AG09319 (cell line): ENCODE measurements at regions not wholly inside any gene's neighbourhood (a gene's known extent, or its start where the extent isn't known, plus 50 kb on each side); places are given as distances from the start of the nearest gene placed in this dataset.

Experiments
- DNase-seq: peaks from one replicate; pipeline ENCODE4 v3.0.0-alpha.2; 2010; ENCODE audit warnings: low read depth; ENCODE audit errors: extremely low read depth
- TF ChIP-seq, protein P1 (sequence below): IDR thresholded peaks from 2 replicates; pipeline ENCODE4 v1.5.1; 2011; ENCODE audit warnings: low read depth, mild to moderate bottlenecking, inconsistent platforms, low read length, moderate library complexity

DNA sequence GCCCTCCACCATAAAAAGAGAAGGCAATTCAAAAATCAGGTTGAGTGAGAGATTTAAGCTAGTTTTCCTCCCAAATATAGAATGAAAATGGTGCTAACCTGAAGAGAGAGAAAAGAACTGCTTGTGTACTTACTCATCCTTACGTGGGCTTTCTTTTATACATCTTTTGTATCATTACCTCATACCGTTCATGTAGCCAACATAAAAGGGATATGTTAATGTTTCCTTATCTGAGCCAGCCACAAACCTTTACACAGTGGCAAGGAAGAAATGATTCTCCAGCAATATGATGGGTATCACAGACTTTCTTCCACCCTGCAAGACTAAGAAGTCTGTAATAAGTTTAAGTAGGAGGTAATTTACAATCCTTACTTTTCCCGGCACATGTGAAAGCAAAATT lies 600.8 kb upstream of the ZNF385D start:
- no peak for DNase-seq
- TF ChIP-seq, protein P1, sequence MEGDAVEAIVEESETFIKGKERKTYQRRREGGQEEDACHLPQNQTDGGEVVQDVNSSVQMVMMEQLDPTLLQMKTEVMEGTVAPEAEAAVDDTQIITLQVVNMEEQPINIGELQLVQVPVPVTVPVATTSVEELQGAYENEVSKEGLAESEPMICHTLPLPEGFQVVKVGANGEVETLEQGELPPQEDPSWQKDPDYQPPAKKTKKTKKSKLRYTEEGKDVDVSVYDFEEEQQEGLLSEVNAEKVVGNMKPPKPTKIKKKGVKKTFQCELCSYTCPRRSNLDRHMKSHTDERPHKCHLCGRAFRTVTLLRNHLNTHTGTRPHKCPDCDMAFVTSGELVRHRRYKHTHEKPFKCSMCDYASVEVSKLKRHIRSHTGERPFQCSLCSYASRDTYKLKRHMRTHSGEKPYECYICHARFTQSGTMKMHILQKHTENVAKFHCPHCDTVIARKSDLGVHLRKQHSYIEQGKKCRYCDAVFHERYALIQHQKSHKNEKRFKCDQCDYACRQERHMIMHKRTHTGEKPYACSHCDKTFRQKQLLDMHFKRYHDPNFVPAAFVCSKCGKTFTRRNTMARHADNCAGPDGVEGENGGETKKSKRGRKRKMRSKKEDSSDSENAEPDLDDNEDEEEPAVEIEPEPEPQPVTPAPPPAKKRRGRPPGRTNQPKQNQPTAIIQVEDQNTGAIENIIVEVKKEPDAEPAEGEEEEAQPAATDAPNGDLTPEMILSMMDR, result no peak

DNA sequence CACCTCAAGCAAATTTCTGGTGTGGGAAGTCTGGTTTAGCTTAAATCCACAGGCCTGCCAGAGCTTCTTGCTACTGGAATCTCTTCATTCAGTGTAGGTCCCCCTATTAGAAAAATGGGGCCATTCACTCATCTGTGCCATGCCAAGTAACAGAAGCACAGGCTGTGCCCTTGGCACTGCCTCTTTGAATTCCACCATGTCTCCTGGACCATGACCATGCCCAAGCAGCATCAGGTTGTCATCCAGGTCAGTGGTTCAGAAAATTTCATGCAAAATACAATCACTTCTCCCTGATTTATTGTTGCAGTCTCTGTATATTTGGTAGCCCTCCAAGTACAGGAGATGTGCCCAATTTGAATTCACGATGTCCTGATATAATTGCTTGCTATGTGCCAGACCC lies 602.1 kb upstream of the ZNF385D start:
- TF ChIP-seq, protein P1, result no peak
- DNase-seq, result no peak

DNA sequence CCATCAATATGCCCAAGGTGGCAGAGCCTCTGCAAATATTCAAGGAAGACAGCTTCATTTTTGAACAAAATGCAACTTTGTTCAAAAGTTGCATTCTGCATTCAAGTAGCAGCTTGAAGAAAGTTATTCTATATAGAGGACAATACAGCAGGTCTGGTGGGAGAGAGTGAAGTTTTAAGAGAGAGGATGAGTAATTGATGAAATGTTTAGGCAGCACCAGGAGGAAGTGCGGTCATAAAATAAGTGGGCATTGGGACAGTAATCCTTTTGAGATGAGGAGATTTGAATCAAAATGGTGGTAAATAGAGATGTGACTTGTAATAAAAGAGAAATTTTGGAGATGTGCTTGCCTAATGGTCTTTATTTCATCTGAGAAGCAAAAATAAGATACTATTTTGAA lies 607.3 kb upstream of the ZNF385D start:
- TF ChIP-seq, protein P1, result no peak
- DNase-seq, result no peak

DNA sequence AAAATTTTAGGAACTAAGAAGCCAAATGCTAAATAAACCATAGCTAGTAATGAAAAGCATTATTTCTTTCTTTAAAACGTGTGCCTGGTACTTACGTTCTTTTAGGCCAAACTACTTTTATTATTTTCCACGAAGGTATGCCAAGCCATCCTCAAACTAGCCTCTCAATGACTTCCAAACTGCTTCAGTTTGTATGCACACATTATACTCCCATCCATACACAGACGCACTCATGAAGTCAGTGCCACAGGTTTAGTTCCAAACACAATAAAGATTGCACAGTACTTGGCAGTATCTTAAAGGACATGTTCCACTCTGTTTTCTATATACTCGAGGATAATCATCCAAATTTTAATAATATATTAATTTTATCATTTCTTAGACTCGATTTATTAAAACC lies 609.2 kb upstream of the ZNF385D start:
- DNase-seq, result no peak
- TF ChIP-seq, protein P1, result no peak

DNA sequence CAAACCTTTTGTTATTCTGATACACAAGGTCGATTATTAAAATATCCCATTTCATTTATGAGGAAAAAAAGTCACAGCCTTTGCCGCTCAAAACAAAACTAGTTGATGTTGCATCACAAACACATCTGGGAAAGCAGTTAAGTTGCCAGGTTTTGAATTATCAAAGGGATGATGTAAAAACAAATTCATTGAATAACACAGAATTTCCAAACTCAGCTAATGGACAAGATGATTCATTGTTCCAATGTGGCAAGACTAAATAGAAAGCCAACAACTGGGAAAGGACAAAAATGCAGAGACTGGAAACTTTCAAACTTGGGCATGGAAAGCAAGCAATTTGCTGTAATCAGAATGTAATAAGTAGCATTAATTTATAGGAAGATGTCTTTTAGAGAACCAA lies 610.0 kb upstream of the ZNF385D start:
- TF ChIP-seq, protein P1, result no peak
- DNase-seq, result no peak

DNA sequence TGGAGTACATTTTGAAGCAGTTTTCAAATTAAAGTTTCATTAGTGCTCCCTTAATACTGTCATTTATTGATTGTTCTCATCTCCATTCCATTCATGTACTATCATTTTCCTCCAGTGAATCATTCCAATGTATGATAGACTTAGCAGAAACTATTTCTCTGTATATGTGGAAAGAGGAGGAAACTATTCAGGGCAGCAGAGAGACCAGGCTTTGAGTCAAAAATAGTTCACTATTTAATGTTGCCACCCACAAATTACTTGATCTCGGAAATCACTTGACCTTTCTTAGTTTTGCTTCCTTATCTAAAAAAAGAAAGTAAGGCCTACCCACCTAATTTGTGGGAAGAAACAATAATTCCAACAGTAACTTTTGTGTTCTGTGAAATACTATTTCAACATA lies 610.5 kb upstream of the ZNF385D start:
- TF ChIP-seq, protein P1, result no peak

DNA sequence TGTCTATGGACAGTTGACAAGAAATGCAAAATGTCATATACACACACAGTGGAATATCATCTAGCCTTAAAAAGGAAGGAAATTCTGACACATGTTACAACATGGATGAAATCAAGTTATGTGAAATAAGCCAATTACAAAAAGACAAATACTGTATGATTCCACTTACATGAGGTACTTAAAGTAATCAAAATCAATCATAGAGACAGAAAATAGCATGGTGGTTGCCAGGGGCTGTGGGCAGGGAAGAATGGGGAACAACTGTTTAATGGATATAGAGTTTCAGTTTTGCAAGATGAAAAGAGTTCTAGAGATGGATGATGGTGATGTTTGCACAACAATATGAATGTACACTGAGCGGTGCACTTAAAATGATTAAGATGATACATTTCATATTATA lies 613.8 kb upstream of the ZNF385D start:
- DNase-seq, result no peak
- TF ChIP-seq, protein P1, result no peak

More for the DNA sequence above, 610.5 kb upstream of the ZNF385D start:
- no peak for DNase-seq
